Endothelial cell of umbilical vein (primary cell): ENCODE measurements at regions not wholly inside any gene's neighbourhood (a gene's known extent, or its start where the extent isn't known, plus 50 kb on each side); places are given as distances from the start of the nearest gene placed in this dataset.

ENCODE experiments used
- BruUV-seq: library from RNA; stranded (reverse); fragments of 400-500 nt; replicated peaks from 2 replicates; lab custom pipeline; 2021; lab: Mats Ljungman, UMichigan
- CTCF ChIA-PET: fragments of 300-600, 350-600 bp; sonication (Branson Sonifier 250); formaldehyde crosslinking; loops from one replicate; lab custom pipeline; 2021; ENCODE audit warnings: antibody characterized with exemption, inconsistent platforms; lab: Charles Lee
- POLR2A ChIA-PET: fragments of 300-600, 350-600 bp; sonication (Branson Sonifier 250); formaldehyde crosslinking; loops from one replicate; lab custom pipeline; 2021; ENCODE audit warnings: antibody characterized with exemption, inconsistent platforms; lab: Charles Lee
- DNase-seq: peaks from one replicate; pipeline ENCODE4 v3.0.0-alpha.2; 2011; ENCODE audit warnings: low read depth, low spot score
- FAIRE-seq: peaks from 2 replicates; lab custom pipeline; 2011; peaks lifted over from hg19 to GRCh38; lab: Jason Lieb, UNC
- H2AFZ ChIP-seq: 2 replicates; pipeline ENCODE4 v1.6.0; 2012; ENCODE audit warnings: low read depth, low read length, control low read depth, inconsistent platforms
- H3K27ac ChIP-seq: 2 replicates; pipeline ENCODE4 v1.5.1; 2011; ENCODE audit warnings: low read depth, mild to moderate bottlenecking, control low read depth, low read length, moderate library complexity; ENCODE audit not compliant: insufficient read depth
- H3K27me3 ChIP-seq, 2 experiments: 2 replicates each; pipeline versions ENCODE4 v1.6.0 to v1.6.1; 2011; ENCODE audit warnings: low read length in 2 of 2, mixed read lengths in 1 of 2; ENCODE audit not compliant: control insufficient read depth in 2 of 2, insufficient read depth in 2 of 2
- H3K36me3 ChIP-seq, 2 experiments: 2 replicates in 1 of 2; 3 replicates in 1 of 2; pipeline ENCODE4 v1.5.1; 2011; ENCODE audit warnings: low read length in 2 of 2, mild to moderate bottlenecking in 1 of 2, moderate library complexity in 1 of 2; ENCODE audit not compliant: control insufficient read depth in 2 of 2, insufficient read depth in 2 of 2; ENCODE audit errors: extremely low read depth in 1 of 2
- H3K4me1 ChIP-seq: 3 replicates; pipeline ENCODE4 v1.5.1; 2011; ENCODE audit warnings: mild to moderate bottlenecking, low read length; ENCODE audit not compliant: control insufficient read depth, insufficient read depth; ENCODE audit errors: extremely low read depth
- H3K4me2 ChIP-seq: 2 replicates; pipeline ENCODE4 v1.6.1; 2011; ENCODE audit warnings: low read length, control low read depth, mixed read lengths; ENCODE audit not compliant: insufficient read depth
- H3K4me3 ChIP-seq, 3 experiments: fragments of 200-600 bp in 1 of 3; sonication (generic), shearing (Covaris generic) in 1 of 3; replicated peaks in 1 of 3; 2 replicates each; pipeline ENCODE4 v1.5.1; 2011 to 2016; ENCODE audit warnings: control low read depth in 3 of 3, low read length in 3 of 3, mild to moderate bottlenecking in 2 of 3, inconsistent platforms in 1 of 3, low read depth in 1 of 3, moderate library complexity in 1 of 3; ENCODE audit not compliant: insufficient read depth in 1 of 3
- H3K79me2 ChIP-seq: 2 replicates; pipeline ENCODE4 v1.6.0; 2012; ENCODE audit warnings: low read length, inconsistent platforms; ENCODE audit not compliant: control insufficient read depth, insufficient read depth
- H3K9ac ChIP-seq: replicated peaks from 2 replicates; pipeline ENCODE3; 2011; ENCODE audit warnings: low read length, control low read depth; ENCODE audit not compliant: insufficient read depth; ENCODE audit errors: extremely low read depth
- H3K9me1 ChIP-seq: replicated peaks from 3 replicates; pipeline ENCODE4 v1.6.0; 2011; ENCODE audit warnings: mild to moderate bottlenecking, low read length; ENCODE audit not compliant: control insufficient read depth, insufficient read depth; ENCODE audit errors: extremely low read depth
- H3K9me3 ChIP-seq: replicated peaks from 2 replicates; pipeline ENCODE4 v1.5.1; 2012; ENCODE audit warnings: low read length, inconsistent platforms; ENCODE audit not compliant: control insufficient read depth, insufficient read depth
- H4K20me1 ChIP-seq: replicated peaks from 2 replicates; pipeline ENCODE3; 2011; ENCODE audit warnings: mild to moderate bottlenecking, low read length; ENCODE audit not compliant: control insufficient read depth, insufficient read depth; ENCODE audit errors: extremely low read depth
- EZH2 ChIP-seq: IDR thresholded peaks from 2 replicates; pipeline ENCODE4 v1.6.1; 2012; ENCODE audit warnings: borderline replicate concordance, low read depth, mild to moderate bottlenecking, moderate library complexity, low read length, inconsistent platforms; ENCODE audit not compliant: severe bottlenecking
- FOS ChIP-seq: IDR thresholded peaks from 2 replicates; pipeline ENCODE4 v1.6.1; 2011; ENCODE audit warnings: mild to moderate bottlenecking, low read length, moderate library complexity, borderline replicate concordance; ENCODE audit not compliant: insufficient read depth
- GATA2 ChIP-seq: IDR thresholded peaks from 2 replicates; pipeline ENCODE4 v1.7.0; 2011; ENCODE audit warnings: low read depth, mild to moderate bottlenecking, moderate library complexity, mixed read lengths, low read length; ENCODE audit not compliant: insufficient read length, insufficient read depth
- JUN ChIP-seq: IDR thresholded peaks from 2 replicates; pipeline ENCODE4 v1.6.1; 2011; ENCODE audit warnings: borderline replicate concordance, low read depth; ENCODE audit not compliant: insufficient read length, insufficient read depth
- MYC ChIP-seq: IDR thresholded peaks from one replicate; pipeline ENCODE4 v1.6.1; 2011; ENCODE audit warnings: mild to moderate bottlenecking, low read depth, low read length
- POLR2A ChIP-seq: IDR thresholded peaks from 2 replicates; pipeline ENCODE4 v1.6.1; 2012; ENCODE audit warnings: low read depth, mild to moderate bottlenecking, control low read depth, low read length
- POLR2AphosphoS5 ChIP-seq: IDR thresholded peaks from 2 replicates; pipeline ENCODE4 v1.6.1; 2012; ENCODE audit warnings: low read depth, mild to moderate bottlenecking, control low read depth, low read length, moderate library complexity; ENCODE audit not compliant: insufficient read depth
- dilution Hi-C: fragments of 300-500 bp; cut with MboI; formaldehyde crosslinking; loops from one replicate; pipeline ENCODE4 v1.15.0; 2019; ENCODE audit warnings: low sequenced_read_pairs; ENCODE audit not compliant: extremely low pct_ligation_motif_present
- intact Hi-C: fragments of 100-400 bp; cut with micrococcal nuclease; formaldehyde crosslinking; loops from one replicate; pipeline ENCODE4 v1.10.0; 2022
- TF ChIP-seq, protein P1 (sequence below), 2 donors: IDR thresholded peaks; 1 replicate in 1 of 2; 2 replicates in 1 of 2; pipeline ENCODE4 v1.5.1; 2011; ENCODE audit warnings: low read length in 2 of 2, mild to moderate bottlenecking in 2 of 2, moderate library complexity in 2 of 2, control low read depth in 1 of 2, inconsistent platforms in 1 of 2, low read depth in 1 of 2; ENCODE audit not compliant: insufficient read depth in 1 of 2; ENCODE audit errors: extremely low read depth in 1 of 2
- TF ChIP-seq, protein P2 (sequence below): IDR thresholded peaks from 2 replicates; pipeline ENCODE4 v1.6.1; 2011; ENCODE audit not compliant: insufficient read depth, insufficient read length

DNA sequence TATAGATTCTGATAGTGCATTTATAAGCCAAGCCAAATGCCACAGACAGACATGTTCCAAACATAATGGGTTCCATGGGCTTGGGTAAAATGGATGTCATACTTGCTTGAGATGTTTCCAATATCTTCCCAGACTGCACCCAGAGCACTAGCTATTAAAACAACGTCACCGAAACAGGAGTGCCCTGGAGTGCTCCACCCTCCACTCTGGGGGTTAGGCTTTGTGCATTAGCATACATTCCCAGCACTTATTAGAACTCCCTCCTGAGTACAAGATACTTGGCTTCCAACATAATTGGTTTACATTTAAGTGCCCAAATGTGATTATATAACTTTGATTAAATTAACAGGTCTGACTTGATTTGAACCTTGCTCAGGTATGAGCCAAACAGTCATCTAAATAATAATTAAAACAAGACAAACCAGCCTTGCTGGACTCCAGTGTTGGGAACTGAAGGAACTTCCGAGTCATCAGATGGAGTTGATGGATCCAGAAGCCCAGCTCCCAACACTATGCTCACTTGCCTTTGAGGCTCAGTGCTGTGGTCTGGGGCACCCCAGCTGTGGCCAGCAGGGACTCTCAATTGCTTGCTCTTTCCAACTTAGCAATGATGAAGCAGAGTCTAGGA lies 60.5 kb upstream of the LGALSL start:
- Histone ChIP-seq H3K4me1 (no peaks in the 10 kb centered on the region), H3K27me3 (peaks cover 2 to 17% of the 10 kb centered on the region in 2 experiments), H3K27ac (no peak overlapping the region), H3K9ac (no peak overlapping the region), H4K20me1 (no peaks in the 10 kb centered on the region), H3K36me3 (no peaks in the 10 kb centered on the region), H2AFZ (no peak overlapping the region), H3K4me3 (no peak overlapping the region), H3K9me3 (no peaks in the 10 kb centered on the region), H3K79me2 (no peaks in the 10 kb centered on the region), H3K4me2 (no peak overlapping the region), H3K9me1 (no peaks in the 10 kb centered on the region)
- dilution Hi-C loops: no loop called here
- intact Hi-C loops: loop anchor here (1.0 kb wide), 1 partner anchor 28 kb away; no protein-coding TSS in a partner anchor
- DNase-seq (no peak), FAIRE-seq (no peak)
- ChIA-PET POLR2A (no interaction called here), CTCF (no interaction called here)
- BruUV-seq: no TSS peak
- TF ChIP-seq EZH2 (no peak), POLR2A (no peak), JUN (no peak), MYC (no peak), GATA2 (no peak), FOS (no peak), POLR2AphosphoS5 (no peak)
- TF ChIP-seq, protein P1, sequence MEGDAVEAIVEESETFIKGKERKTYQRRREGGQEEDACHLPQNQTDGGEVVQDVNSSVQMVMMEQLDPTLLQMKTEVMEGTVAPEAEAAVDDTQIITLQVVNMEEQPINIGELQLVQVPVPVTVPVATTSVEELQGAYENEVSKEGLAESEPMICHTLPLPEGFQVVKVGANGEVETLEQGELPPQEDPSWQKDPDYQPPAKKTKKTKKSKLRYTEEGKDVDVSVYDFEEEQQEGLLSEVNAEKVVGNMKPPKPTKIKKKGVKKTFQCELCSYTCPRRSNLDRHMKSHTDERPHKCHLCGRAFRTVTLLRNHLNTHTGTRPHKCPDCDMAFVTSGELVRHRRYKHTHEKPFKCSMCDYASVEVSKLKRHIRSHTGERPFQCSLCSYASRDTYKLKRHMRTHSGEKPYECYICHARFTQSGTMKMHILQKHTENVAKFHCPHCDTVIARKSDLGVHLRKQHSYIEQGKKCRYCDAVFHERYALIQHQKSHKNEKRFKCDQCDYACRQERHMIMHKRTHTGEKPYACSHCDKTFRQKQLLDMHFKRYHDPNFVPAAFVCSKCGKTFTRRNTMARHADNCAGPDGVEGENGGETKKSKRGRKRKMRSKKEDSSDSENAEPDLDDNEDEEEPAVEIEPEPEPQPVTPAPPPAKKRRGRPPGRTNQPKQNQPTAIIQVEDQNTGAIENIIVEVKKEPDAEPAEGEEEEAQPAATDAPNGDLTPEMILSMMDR (IDR thresholded peaks at IDR 0.05; ENCODE audit: extremely low read depth in 1 of 2, insufficient read depth in 1 of 2, low read depth in 1 of 2, low read length in 2 of 2): no peak
- TF ChIP-seq, protein P2, sequence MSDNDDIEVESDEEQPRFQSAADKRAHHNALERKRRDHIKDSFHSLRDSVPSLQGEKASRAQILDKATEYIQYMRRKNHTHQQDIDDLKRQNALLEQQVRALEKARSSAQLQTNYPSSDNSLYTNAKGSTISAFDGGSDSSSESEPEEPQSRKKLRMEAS: no peak
